ENCODE measurements at regions not wholly inside any gene's neighbourhood (a gene's known extent, or its start where the extent isn't known, plus 50 kb on each side); places are given as distances from the start of the nearest gene placed in this dataset.

- no peak for TF ChIP-seq CREB1 (IDR thresholded peaks at IDR 0.05; ENCODE audit: low read depth)
- no peak for TF ChIP-seq RFX5 (IDR thresholded peaks at IDR 0.05; ENCODE audit: low read depth, low read length)
- TF ChIP-seq RBBP5 (conservative IDR thresholded peaks at IDR 0.05) = no peak
- TF ChIP-seq USF2 (IDR thresholded peaks at IDR 0.05; ENCODE audit: borderline replicate concordance, low read depth, low read length) = no peak
- TF ChIP-seq SUPT20H (IDR thresholded peaks at IDR 0.05; ENCODE audit: borderline replicate concordance, control insufficient read depth, low read depth, low read length) = no peak
- no peak for TF ChIP-seq E2F8 (IDR thresholded peaks at IDR 0.05; ENCODE audit: low read depth, partially characterized antibody)
Measured at GRCh38 chr6:14487625-14488024, 370.1 kb downstream of the CD83 start (continued).

- intact Hi-C loops (cut with micrococcal nuclease; ENCODE audit: unreplicated experiment) = no loop called here
- ChIA-PET RAD21 (ENCODE audit: unreplicated experiment) (no interaction called here), SMC1A (ENCODE audit: uncharacterized antibody, unreplicated experiment) (interaction anchor here (1.2 kb wide), 1 partner anchor 9 kb away, joined by 4 read pairs; no protein-coding TSS in a partner anchor), POLR2A (no interaction called here), CTCF (no interaction called here)
- no peaks in the 10 kb centered on the region; the same call in 2 of the 3 replicates for H3K9me3 ChIP-seq (replicated peaks; ENCODE audit: control insufficient read depth, insufficient read depth, low read length)
- H3K4me2 ChIP-seq (ENCODE audit: control insufficient read depth, insufficient read depth) = no peak overlapping the region
- no peaks in the 10 kb centered on the region for H4K20me1 ChIP-seq (ENCODE audit: control insufficient read depth, insufficient read depth)
- no peaks in the 10 kb centered on the region for H3K4me1 ChIP-seq (ENCODE audit: control insufficient read depth, insufficient read depth, low read length)
- DNase-seq (ENCODE audit: low read depth, low spot score) = no peak
- no peak overlapping the region for H3K4me3 ChIP-seq
- no peaks in the 10 kb centered on the region; a peak in 1 of 4 replicates for H3K27me3 ChIP-seq (replicated peaks in 1 of 2; ENCODE audit: control insufficient read depth in 2 of 2, insufficient read depth in 2 of 2, low read length in 1 of 2)
- ATAC-seq = no peak
- no TSS peak for BruUV-seq (replicated peaks)
- FAIRE-seq = no peak
- TF ChIP-seq CUX1 (IDR thresholded peaks at IDR 0.05; ENCODE audit: insufficient replicate concordance, low read depth, low read length) (no peak), IKZF1 (conservative IDR thresholded peaks at IDR 0.05) (no peak), HCFC1 (IDR thresholded peaks at IDR 0.05; ENCODE audit: low read length) (no peak), RELA (IDR thresholded peaks at IDR 0.05; ENCODE audit: borderline replicate concordance, partially characterized antibody) (no peak), FOXK2 (IDR thresholded peaks at IDR 0.05) (no peak), TCF12 (IDR thresholded peaks at IDR 0.05; ENCODE audit: low read depth, low read length) (no peak), FOXM1 (IDR thresholded peaks at IDR 0.05; ENCODE audit: low read depth, low read length) (no peak), STAT3 (IDR thresholded peaks at IDR 0.05; ENCODE audit: low read depth, low read length) (no peak), DPF2 (IDR thresholded peaks at IDR 0.05) (no peak)
- no peak overlapping the region for H2AFZ ChIP-seq (ENCODE audit: control insufficient read depth, low read depth, low read length)
- no peaks in the 10 kb centered on the region for H3K79me2 ChIP-seq (ENCODE audit: control insufficient read depth, insufficient read depth, low read length)
- H3K9ac ChIP-seq (ENCODE audit: control insufficient read depth, insufficient read depth, low read length) = no peak overlapping the region
- no peaks in the 10 kb centered on the region for H3K36me3 ChIP-seq (ENCODE audit: control insufficient read depth in 2 of 2, insufficient read depth in 2 of 2, low read length in 1 of 2)
- WGBS (ENCODE audit: insufficient coverage, insufficient replicate concordance, low lambda C conversion rate, missing lambda C conversion rate) = 60% methylated on average over 2 of the region's 2 CpGs
- no peak overlapping the region for H3K27ac ChIP-seq (ENCODE audit: control insufficient read depth, insufficient read depth)
- in situ Hi-C loops (cut with MboI) = no loop called here
Measured at GRCh38 chr6:14488180-14488579, 370.6 kb downstream of the CD83 start.

All from GM12878 (cell line).